GM18909 (cell line): ENCODE measurements at regions not wholly inside any gene's neighbourhood (a gene's known extent, or its start where the extent isn't known, plus 50 kb on each side); places are given as distances from the start of the nearest gene placed in this dataset.
"Not testable (repeated sequence)": the region's sequence is repeated elsewhere in the genome, so short reads cannot be mapped to it uniquely, and the experiment has no call there.

Experiments used
- ATAC-seq: cut with Tn5 transposase; IDR thresholded peaks from one replicate; pipeline ENCODE4 v1.9.1; 2021; ENCODE audit warnings: mild to moderate bottlenecking; ENCODE audit not compliant: unreplicated experiment, poor library complexity

DNA sequence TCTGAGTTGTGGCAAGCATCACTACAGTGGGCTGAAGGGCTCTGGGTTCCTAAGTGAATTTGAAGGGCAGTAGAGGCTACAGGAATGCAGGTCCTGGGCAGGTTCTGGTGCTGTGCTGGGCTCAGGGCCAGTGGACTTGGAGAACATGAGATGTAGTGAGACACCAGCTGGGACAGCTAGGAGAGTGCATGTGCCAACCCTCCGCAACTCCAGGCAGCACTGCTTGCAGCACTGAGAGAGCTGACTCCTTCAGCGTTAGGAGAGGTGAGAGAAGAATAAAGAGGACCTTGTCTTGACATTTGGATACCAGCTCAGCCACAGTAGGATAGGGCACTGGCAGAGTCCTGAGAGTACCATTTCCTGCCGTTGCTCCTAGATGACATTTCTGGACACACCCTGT, 739.9 kb upstream of the PRR20A start:
- ATAC-seq, result no peak

DNA sequence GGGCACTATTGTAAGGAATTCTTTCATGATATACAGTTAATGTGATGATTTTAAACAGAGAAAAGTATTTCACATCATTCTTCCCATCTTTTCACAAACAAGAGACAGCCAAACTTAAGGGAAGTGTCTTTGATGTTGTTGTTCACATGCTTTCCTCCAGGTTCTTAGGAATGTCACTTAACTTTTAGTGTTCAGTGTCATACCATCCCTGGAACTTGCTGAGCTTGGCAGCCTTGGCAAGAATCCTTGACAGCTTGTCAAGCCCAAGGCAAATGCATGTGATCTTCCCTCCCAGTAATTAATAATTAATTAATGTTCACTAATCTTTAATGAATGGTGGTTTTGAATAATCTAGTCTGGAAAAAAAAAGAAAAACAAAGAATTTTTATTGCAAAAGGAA, 727.9 kb upstream of the PRR20A start:
- no peak for ATAC-seq

- no peak for ATAC-seq
These were observed 716.5 kb upstream of the PRR20A start for GRCh38 chr13:56424246-56424645.

- ATAC-seq, result no peak
These were observed 683.1 kb upstream of the PRR20A start for GRCh38 chr13:56457535-56458190.

- no peak for ATAC-seq
These were observed 681.4 kb upstream of the PRR20A start for GRCh38 chr13:56459286-56459685.

GRCh38 chr13:56501750-56502149, 639.0 kb upstream of the PRR20A start:
- ATAC-seq, result no peak

DNA sequence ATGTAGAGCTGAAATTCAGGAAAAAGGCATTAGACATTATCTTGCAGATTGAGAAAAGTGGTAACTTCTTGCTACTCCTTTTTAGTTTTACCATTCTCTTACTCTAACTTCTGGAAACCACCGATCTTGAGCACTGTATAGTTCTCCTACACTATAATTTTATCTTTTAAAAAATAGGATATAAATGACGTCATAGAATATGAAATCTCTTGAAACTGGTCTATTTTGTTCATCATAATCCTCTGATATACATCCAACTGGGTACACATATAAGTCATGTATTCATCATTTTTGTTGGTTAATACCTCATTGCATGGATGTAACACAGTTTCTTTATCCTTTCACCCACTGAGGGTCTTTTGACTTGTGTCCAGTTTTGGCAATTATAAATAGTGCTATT, 629.9 kb upstream of the PRR20A start:
- ATAC-seq, result no peak

DNA sequence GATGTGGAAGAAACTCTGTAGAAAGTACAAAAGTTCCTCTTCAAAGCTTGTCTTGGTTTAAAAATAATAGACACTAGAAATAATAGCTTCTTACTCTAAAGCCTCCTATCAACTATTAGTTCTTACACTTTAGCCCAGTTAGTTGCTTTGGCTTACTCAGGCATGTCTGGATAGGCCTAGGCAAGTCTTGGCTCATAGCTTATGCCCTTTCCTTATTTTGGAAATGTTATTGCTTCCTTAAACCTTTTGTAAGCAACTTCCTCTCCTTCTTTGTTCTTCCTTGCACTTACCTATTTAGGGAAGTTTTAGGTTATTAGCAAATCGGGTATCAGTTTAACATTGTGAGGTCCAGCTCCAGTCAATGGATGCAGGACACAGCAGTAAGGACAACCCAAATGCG, 628.4 kb upstream of the PRR20A start:
- not testable (repeated sequence) for ATAC-seq

GRCh38 chr13:56515441-56515840, 625.3 kb upstream of the PRR20A start:
- no peak for ATAC-seq

DNA sequence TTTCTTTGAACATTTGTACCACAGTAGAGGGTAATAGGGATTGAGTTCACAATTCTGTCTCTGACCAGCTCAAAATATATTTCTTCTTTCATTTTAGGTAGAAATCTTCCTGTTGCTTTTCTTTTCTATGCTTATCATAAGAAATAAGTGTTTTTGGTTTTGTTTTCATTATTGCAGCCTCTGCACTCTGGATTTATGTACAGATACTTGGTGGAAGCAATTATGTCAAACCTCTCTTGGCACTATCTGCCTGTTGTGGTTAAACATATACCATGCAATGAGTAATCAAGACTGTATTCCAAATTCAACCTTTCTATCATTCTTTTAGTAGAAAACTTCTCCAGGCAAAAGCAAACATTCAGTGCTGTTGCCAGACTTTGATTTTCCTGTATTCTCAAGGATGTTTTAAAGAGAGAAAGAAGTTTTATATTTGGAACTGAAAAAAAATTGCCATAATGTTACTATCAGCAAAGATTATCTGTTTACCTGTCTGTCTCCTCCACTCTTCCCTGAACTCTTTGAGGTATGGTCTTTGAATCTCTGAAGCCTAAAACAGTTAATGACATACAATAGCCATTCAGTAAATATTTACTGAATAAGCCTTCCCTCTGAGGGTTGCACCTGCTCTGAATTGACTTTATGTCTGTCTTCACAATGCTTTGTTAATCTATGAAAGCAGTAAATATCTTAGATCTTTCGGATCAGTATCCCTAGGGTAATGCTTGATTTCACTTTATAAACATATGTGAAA, 612.5 kb upstream of the PRR20A start:
- no peak for ATAC-seq

DNA sequence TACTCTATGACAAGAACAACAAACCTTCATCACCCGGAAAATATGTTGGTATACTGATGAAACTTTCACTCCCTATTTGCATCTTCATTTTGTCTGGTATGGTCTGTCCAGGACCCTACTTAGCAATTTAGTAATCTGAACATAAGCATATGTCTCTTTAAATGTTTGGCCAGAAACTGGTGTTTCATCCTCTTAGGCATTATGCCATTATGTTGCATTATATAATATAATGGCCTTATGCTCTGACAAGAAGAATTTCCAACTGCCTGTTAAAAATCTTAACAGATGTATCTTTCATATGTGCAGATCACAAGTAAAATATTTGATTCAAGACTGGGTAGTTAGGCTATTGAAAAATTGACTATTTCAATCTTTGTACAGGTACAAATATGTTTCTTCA, 610.6 kb upstream of the PRR20A start:
- ATAC-seq, result no peak

DNA sequence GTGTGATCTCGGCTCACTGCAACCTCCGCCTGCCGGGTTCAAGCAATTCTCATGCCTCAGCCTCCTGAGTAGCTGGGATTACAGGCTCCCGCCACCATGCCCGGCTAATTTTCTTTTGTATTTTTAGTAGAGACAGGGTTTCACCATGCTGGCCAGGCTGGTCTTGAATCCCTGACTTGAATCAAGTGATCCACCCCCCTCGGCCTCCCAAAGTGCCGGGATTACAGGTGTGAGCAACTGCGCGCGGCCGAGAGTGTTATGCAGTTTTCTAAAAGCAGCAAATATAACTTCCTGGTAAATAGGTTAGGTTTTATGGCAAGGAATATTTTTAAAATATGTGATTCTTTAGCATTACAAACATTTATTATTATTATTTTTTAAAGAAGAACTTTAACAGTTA, 592.8 kb upstream of the PRR20A start:
- not testable (repeated sequence) for ATAC-seq

DNA sequence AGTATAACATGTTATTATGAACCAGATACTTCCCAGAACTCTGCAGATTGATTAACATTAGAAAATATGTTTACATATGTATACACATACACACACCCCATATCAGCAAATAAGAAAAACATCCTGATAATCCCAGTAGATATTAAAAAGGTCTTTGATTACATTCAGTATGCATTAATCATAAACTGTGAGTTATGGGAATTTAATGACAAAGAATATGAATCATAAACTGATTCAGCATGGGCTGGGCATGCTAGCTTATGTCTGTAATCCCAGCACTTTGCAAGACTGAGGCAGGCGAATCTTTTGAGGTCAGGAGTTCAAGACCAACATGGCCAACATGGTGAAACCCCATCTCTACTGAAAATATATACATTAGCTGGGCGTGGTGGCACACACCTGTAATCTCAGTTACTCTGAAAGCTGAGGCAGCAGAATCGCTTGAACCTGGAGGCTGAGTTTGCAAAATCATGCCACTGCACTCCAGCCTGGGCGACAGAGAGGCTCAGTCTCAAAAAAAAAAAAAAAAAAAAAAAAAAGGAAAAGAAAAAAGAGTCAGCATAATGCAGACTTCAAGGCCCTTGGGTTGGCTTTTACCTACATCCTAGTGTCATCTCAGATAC, 581.9 kb upstream of the PRR20A start:
- ATAC-seq, result no peak

DNA sequence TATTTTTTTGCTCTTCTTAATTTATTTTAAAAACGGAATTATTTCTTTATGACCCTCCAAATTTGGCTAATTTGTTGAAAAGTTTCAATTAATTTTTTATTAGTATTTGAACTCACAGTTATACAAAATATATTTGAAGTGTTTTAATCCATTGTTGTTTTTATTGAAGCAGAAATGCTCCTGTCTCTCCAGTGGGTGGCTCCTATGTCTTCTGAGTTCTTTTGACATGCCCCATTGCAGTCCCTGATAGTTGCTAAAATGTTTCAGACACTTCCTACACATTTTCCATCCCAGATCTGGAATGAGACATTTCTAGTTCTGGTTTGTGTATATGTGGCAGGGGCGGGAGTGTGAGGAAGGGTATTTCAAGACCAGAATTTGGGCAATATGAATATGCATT, 579.4 kb upstream of the PRR20A start:
- ATAC-seq, result no peak

GRCh38 chr13:56563663-56564062, 577.1 kb upstream of the PRR20A start:
- no peak for ATAC-seq

- no peak for ATAC-seq
These were observed 553.7 kb upstream of the PRR20A start for GRCh38 chr13:56586976-56587375.

DNA sequence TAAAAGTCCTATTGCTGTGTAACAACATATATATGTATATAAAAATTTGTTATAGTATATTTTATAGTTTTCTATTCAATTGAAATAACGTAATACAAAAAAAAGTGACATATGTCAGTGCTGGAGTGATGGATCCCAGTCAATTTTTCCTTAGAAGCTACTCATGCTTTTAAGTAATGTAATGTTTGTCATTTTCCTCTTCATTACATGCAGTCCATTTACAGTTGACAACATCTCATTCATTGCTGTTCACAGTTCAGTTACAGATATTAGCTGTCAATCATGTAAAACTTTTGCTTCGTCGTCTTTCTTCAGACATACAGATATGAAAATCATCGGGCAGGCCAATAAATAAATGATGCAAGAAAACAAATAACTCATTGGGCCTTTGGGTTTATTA, 525.1 kb upstream of the PRR20A start:
- no peak for ATAC-seq

- ATAC-seq, result no peak
These were observed 517.9 kb upstream of the PRR20A start for GRCh38 chr13:56622840-56623239.

DNA sequence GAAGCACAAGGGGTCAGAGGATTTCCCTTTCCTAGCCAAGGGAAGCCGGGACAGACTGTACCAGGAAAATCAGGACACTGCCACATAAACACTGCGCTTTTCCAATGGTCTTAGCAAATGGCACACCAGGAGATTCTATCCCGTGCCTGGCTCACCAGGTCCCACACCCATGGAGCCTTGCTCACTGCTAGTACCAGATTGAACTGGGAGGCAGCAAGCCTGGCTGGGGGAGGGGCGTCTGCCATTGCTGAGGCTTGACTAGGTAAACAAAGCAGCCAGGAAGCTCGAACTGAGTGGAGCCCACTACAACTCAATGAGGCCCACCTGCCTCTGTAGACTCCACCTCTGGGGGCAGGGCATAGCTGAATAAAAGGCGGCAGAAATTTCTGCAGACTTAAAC, 511.8 kb upstream of the PRR20A start:
- not testable (repeated sequence) for ATAC-seq

DNA sequence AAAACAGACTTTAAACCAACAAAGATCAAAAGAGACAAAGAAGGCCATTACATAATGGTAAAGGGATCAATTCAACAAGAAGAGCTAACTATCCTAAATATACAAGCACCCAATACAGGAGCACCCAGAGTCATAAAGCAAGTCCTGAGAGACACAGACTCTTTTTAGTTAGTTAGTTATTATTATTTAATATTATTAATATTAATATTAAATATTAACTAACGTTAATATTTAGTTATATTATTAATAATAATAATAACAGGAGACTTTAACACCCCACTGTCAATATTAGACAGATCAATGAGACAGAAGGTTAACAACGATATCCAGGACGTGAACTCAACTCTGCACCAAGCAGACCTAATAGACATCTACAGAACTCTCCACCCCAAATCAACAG, 509.7 kb upstream of the PRR20A start:
- not testable (repeated sequence) for ATAC-seq

- no peak for ATAC-seq
These were observed 487.7 kb upstream of the PRR20A start for GRCh38 chr13:56653043-56653442.

GRCh38 chr13:56659041-56659471, 481.7 kb upstream of the PRR20A start:
- ATAC-seq, result no peak
